Parathyroid adenoma (tissue), 2 donors: ENCODE measurements at regions not wholly inside any gene's neighbourhood (a gene's known extent, or its start where the extent isn't known, plus 50 kb on each side); places are given as distances from the start of the nearest gene placed in this dataset.

Experiments used
- H2AFZ ChIP-seq: fragments of 300-600 bp; sonication (generic); one replicate; pipeline ENCODE4 v1.7.0; 2017; ENCODE audit warnings: antibody characterized with exemption, mild to moderate bottlenecking
- H3K27ac ChIP-seq: fragments of 300-600 bp; sonication (generic); one replicate; pipeline ENCODE4 v1.7.0; 2017
- H3K27me3 ChIP-seq: fragments of 300-600 bp; sonication (generic); one replicate; pipeline ENCODE4 v1.7.0; 2017; ENCODE audit warnings: low read length; ENCODE audit not compliant: control insufficient read depth, insufficient read depth
- H3K36me3 ChIP-seq: fragments of 300-600 bp; sonication (generic); one replicate; pipeline ENCODE4 v1.7.0; 2017; ENCODE audit warnings: low read length; ENCODE audit not compliant: control insufficient read depth, insufficient read depth
- H3K4me1 ChIP-seq: fragments of 300-600 bp; sonication (generic); one replicate; pipeline ENCODE4 v1.7.0; 2017; ENCODE audit warnings: control low read depth
- H3K4me2 ChIP-seq: fragments of 300-600 bp; sonication (generic); one replicate; pipeline ENCODE4 v1.7.0; 2017; ENCODE audit warnings: low read length
- H3K4me3 ChIP-seq: fragments of 300-600 bp; sonication (generic); one replicate; pipeline ENCODE4 v1.7.0; 2017; ENCODE audit warnings: low read depth, low read length
- H3K79me2 ChIP-seq: fragments of 300-600 bp; sonication (generic); one replicate; pipeline ENCODE4 v1.7.0; 2017; ENCODE audit warnings: control low read depth
- H3K9ac ChIP-seq: fragments of 300-600 bp; sonication (generic); one replicate; pipeline ENCODE4 v1.7.0; 2017; ENCODE audit warnings: mild to moderate bottlenecking
- H3K9me3 ChIP-seq: fragments of 300-600 bp; sonication (generic); one replicate; pipeline ENCODE4 v1.7.0; 2017; ENCODE audit warnings: low read length; ENCODE audit not compliant: control insufficient read depth
- TF ChIP-seq, protein P1 (sequence below): fragments of 300-600 bp; sonication (generic); IDR thresholded peaks from one replicate; pipeline ENCODE4 v1.7.0; 2017; ENCODE audit warnings: antibody characterized with exemption, mild to moderate bottlenecking
- donor health status: primary hyperparathyroidism.

DNA sequence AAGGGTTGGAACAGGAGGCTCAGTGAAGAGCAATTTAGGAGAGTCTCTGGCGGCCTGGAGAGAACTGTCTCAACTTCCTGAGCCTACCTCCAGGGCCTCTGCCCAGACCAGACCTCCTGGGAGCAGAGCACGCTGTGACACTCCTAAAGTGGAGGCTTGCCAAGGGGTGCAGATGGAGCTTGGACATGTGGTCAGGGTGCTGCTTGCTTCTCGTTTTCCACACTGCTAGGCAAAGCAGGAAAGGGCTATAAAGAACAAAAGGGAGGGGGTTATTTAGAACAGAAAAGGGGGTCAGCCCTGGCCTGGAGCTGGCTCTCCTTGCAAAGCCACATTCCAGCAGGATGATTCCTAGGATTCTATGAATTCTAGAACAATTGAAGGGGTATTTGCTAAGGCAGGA lies 145.7 kb upstream of the GGTLC1 start:
- Histone ChIP-seq H3K4me3 (no peak overlapping the region), H3K9me3 (no peaks in the 10 kb centered on the region), H3K36me3 (no peaks in the 10 kb centered on the region), H3K27me3 (no peaks in the 10 kb centered on the region), H3K4me2 (no peak overlapping the region), H3K4me1 (no peaks in the 10 kb centered on the region), H3K79me2 (no peaks in the 10 kb centered on the region), H2AFZ (no peak overlapping the region), H3K9ac (no peak overlapping the region), H3K27ac (no peak overlapping the region)
- TF ChIP-seq, protein P1, sequence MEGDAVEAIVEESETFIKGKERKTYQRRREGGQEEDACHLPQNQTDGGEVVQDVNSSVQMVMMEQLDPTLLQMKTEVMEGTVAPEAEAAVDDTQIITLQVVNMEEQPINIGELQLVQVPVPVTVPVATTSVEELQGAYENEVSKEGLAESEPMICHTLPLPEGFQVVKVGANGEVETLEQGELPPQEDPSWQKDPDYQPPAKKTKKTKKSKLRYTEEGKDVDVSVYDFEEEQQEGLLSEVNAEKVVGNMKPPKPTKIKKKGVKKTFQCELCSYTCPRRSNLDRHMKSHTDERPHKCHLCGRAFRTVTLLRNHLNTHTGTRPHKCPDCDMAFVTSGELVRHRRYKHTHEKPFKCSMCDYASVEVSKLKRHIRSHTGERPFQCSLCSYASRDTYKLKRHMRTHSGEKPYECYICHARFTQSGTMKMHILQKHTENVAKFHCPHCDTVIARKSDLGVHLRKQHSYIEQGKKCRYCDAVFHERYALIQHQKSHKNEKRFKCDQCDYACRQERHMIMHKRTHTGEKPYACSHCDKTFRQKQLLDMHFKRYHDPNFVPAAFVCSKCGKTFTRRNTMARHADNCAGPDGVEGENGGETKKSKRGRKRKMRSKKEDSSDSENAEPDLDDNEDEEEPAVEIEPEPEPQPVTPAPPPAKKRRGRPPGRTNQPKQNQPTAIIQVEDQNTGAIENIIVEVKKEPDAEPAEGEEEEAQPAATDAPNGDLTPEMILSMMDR: no peak

DNA sequence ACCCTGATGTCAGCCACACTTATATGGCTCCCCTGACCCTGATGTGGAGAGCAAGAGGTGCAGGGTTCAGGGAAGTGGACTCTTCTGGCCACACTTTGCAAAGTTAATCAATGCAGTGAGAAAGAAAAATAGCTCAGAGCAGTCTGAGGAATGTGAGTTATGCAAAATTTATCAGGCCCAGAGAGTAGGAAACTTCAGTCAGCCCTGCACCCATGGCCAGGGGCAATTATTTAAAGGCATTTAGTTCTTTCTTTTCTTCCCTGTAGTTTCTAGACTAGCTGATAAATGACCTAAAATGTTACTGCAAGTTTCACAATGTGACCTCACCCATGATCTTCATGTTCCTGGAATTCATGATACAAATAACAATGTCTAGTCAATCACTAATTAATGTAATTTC lies 143.7 kb upstream of the GGTLC1 start:
- Histone ChIP-seq H3K4me2 (no peak overlapping the region), H3K79me2 (no peaks in the 10 kb centered on the region), H3K9ac (no peak overlapping the region), H3K27ac (no peak overlapping the region), H3K36me3 (no peaks in the 10 kb centered on the region), H2AFZ (no peak overlapping the region), H3K27me3 (no peaks in the 10 kb centered on the region), H3K4me3 (no peak overlapping the region), H3K4me1 (no peaks in the 10 kb centered on the region), H3K9me3 (no peaks in the 10 kb centered on the region)
- TF ChIP-seq, protein P1: no peak

DNA sequence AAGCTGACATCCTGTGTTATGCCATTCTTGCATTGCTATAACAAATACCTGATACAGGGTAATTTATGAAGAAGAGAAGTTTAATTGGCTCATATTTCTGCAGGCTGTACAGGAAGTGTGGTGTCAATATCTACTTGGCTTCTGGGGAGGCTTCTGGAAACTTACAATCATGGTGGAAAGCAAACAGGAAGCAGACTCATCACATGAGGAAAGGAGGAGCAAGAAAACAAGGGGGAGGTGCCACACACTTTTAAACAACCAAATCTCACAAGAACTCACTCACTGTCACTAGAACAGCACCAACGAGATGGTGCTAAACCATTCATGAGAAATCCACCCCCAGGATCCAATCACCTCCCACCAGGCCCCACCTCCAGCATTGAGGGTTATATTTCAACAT lies 143.1 kb upstream of the GGTLC1 start:
- H3K4me2 ChIP-seq: no peak overlapping the region
- TF ChIP-seq, protein P1: no peak
- H3K4me3 ChIP-seq: no peak overlapping the region

DNA sequence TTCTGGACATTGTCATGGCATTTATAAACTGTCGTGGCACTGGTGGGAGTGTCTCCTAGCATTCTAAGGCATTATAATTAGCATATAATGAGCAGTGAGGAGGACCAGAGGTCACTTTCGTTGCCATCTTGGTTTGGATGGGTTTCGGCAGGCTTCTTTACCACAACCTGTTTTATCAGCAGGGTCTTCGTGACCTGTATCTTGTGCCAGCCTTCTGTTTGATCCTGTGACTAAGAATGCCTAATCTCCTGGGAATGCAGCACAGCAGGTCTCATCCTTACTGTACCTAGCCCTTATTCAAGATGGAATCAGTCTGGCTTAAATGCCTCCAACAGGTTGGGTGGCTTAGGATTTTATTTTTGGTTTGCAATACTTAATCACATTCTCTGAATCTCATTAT lies 142.7 kb upstream of the GGTLC1 start:
- TF ChIP-seq, protein P1: no peak

More for the DNA sequence above, 143.1 kb upstream of the GGTLC1 start:
- Histone ChIP-seq H2AFZ (no peak overlapping the region), H3K27me3 (no peaks in the 10 kb centered on the region), H3K9ac (no peak overlapping the region), H3K4me1 (no peaks in the 10 kb centered on the region), H3K9me3 (no peaks in the 10 kb centered on the region), H3K27ac (no peak overlapping the region), H3K36me3 (no peaks in the 10 kb centered on the region), H3K79me2 (no peaks in the 10 kb centered on the region)

DNA sequence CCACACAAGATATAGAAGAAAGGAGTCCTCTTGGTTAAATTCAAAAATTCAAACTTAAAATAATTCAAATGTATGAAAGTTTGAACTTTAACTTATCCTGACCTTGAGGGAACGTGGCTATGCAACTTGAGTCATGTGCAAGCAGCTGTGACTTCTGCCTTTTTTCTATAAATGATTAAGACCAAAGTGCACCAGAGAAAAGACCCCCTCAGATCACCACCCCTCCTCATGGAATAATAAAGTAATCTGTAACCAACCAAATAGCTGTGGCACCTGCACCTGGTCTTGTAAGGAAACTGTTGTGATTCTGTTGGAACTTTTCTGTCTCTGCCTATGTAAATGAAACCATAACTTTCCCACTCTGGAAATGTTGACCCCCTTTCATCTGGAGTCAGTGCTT lies 141.1 kb upstream of the GGTLC1 start:
- Histone ChIP-seq H3K4me2 (no peak overlapping the region), H3K79me2 (no peaks in the 10 kb centered on the region), H2AFZ (no peak overlapping the region), H3K27me3 (no peaks in the 10 kb centered on the region), H3K27ac (no peak overlapping the region), H3K9me3 (no peaks in the 10 kb centered on the region), H3K36me3 (no peaks in the 10 kb centered on the region), H3K9ac (no peak overlapping the region), H3K4me3 (no peak overlapping the region), H3K4me1 (no peaks in the 10 kb centered on the region)
- TF ChIP-seq, protein P1: no peak

More for the DNA sequence above, 142.7 kb upstream of the GGTLC1 start:
- no peaks in the 10 kb centered on the region for H3K79me2 ChIP-seq
- H3K4me1 ChIP-seq: no peaks in the 10 kb centered on the region
- H3K27ac ChIP-seq: no peak overlapping the region
- H3K4me2 ChIP-seq: no peak overlapping the region
- H3K36me3 ChIP-seq: no peaks in the 10 kb centered on the region
- no peaks in the 10 kb centered on the region for H3K27me3 ChIP-seq
- H3K9me3 ChIP-seq: no peaks in the 10 kb centered on the region
- H3K4me3 ChIP-seq: no peak overlapping the region
- no peak overlapping the region for H3K9ac ChIP-seq
- no peak overlapping the region for H2AFZ ChIP-seq
